GM18867 (cell line): ENCODE measurements at regions not wholly inside any gene's neighbourhood (a gene's known extent, or its start where the extent isn't known, plus 50 kb on each side); places are given as distances from the start of the nearest gene placed in this dataset.

Experiments
- ATAC-seq: cut with Tn5 transposase; IDR thresholded peaks from one replicate; pipeline ENCODE4 v1.9.1; 2021; ENCODE audit warnings: mild to moderate bottlenecking, moderate library complexity; ENCODE audit not compliant: unreplicated experiment

DNA sequence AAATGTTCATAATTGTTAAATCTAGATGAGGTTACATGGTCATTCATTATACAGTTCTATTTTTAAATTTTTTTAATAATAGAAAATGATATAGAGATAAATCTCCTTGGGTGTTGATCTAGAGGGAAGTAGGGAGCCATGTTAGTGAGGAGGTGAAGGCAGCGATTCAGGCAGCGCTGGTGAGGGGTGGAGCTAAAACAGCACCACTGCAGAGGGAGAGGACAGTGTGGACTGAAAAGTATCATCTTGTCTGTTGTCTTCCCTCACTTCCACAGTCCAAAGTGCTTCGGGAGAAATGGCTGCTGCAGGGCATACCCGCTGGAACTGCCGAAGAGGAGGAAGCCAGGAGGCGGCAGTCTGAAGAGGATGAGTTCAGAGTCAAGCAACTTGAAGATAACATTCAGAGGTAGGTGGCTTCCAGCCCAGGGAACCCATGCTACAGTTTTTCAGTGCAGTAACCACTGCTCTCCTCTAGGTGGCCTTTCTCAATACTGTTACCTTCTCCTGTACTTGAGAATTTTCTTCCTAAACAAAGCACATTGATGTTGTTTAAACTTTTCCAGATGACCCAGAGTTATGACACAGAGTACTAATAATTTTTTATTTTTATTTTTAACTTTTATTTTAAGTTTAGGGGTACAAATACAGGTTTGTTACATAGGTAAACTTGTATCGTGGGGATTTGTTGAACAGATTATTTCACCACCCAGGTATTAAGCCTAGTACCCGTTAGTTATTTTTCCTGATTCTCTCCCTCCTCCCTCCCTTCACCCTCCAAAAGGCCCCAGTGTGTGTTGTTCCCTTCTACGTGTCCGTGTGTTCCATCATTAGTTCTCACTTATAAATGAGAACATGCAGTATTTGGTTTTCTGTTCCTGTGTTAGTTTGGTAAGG lies 100.5 kb downstream of the PALM2AKAP2 start:
- no peak for ATAC-seq

DNA sequence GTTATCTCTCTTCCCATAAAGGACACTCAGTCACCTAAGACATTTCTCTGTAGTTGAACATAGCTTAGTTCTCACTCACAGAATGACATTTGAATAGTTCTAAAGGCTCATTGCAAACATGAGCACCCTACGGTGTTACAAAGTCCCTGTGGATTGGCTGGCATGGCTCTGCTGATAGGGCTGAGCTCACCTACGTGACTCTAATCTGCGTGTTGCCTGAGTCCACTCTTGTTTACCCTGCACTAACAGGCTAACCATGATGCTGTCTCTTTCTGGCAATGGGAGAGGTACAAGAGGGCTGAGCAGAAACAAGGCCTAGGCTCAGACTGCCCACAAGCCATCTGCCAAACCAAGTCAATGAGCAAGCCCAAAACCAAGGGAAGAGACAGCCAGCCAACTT lies 103.6 kb downstream of the PALM2AKAP2 start:
- ATAC-seq, result no peak

- ATAC-seq, result no peak
Measured at GRCh38 chr9:109886041-109886440, 106.0 kb downstream of the PALM2AKAP2 start.

GRCh38 chr9:109886617-109887016 lies 106.6 kb downstream of the PALM2AKAP2 start:
- peak; percentile 50 for ATAC-seq

DNA sequence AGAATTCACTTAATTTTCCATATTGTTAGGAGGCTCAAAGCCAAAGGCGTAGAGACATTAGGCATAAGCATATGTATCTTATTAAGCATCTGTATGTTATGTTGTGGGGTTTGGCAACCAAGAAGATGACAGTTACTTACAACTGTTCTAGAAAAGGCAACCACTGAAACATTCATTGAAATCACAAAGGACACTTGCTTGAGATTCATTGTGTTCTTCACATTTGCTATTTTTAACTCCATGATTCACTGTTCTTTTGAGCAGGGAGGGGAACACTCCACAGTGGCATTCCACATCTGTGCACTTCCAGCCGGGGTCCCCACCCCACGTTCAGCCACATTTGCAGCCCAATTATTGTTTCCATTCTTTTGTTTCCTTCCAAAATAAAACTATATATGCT lies 107.1 kb downstream of the PALM2AKAP2 start:
- peak; percentile 28 for ATAC-seq

DNA sequence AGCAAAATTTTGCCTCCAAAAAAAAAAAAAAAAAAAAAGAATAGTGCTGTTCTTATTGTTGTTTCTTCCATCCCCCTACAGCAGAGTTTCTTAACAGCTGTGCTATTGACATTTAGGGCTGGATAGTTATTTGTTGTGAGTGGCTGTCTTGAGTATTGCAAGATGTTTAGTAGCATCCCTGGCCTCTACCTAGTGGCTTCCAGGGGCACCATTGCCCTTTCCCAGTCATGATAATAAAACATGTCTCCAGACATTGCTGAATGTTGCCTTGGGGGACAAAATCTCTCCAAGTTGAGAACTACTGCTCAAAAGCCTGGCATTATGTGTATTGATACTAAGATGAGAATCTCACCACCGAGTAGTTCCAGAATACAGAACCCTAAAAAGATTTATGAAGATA lies 108.7 kb downstream of the PALM2AKAP2 start:
- ATAC-seq, result no peak

DNA sequence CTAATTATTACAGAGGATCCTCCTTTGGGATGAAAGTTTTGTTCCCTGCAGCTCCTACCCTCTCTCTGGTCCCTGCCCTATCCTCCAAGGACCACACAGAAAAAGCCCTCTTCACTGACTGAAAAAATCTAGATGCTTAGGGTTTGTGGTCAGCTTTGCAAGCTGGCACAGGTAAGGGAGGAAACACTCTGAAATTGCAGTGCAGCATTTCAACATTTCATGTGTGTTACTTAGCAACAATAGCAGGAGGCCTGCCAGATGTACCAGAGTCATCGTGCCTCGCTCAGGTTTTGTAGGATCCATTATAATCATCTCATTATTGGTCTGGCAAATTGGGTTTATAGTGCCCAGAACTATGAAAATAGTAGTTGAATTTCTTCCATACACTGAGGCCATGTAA lies 109.5 kb downstream of the PALM2AKAP2 start:
- no peak for ATAC-seq

DNA sequence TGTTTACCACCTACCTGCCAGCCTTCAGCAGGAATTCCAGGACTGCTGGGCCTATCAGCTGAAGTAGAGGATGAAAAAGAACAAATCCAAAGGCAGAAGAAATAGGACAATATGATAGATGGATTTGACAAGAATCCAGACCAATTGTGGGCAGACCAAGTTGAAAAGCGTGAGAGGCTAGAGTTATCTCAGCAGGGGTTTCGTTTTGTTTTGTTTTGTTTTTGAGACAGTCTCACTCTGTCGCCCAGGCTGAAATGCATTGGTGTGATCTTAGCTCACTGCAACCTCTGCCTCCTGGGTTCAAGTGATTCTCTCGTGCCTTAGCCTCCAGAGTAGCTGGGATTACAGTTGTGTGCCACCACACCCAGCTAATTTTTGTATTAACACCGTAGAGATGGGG lies 113.2 kb downstream of the PALM2AKAP2 start:
- peak; percentile 64 for ATAC-seq

DNA sequence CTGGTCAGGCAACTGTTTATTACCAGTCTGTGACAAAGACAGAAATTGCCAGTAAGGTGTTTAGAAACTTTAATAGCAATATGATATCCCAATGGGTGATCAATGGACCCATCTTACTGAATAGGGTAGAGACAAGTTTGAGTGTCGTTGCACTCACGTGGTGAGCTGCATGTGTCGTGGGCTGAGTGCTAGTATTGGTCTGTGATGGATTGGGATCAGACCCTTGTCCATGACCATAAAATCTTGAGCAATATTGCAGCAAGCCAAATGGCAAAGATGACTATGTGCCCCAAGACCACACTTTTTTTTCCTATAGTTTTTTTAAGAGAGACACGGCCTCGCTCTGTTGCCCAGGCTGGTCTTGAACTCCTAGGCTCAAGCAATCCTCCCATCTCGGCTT lies 114.5 kb downstream of the PALM2AKAP2 start:
- ATAC-seq, result no peak

DNA sequence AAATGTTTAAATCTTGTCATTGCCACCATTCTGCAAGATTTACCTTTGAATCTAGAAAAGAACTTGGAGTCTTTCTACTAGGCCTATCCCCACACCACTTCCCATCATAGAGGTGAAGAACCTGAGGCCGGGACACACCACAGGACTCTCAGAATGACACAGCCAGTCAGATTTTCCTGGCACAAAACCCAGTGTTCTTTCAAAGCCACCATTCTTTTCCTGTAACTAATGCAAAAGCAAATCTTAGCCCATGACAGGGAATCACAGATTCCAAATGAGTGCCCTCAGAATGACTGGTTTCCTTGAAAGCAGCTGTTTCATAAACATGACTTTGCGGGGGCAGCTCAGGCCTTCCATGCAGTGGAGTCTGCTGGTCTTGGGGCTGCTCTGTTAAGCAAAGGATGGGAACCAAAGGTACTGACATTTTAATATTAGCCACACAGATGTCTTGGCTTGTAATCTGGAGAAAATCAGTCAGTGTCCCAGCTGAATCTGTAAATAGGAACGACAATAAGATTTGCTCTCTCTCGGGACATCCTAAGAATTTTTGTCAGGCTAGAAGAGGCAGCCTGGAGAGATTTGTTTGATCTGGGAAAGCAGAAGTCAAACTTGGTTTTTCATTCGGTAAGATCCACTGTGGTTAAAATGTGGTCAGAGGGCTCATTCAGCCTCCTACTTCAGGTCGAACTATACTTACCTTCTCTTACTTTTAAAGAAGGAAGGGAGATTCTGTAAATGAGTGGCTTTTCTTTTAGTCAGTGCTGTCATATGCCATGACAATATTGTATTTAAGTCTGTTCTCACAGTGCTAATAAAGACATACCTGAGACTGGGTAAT lies 115.1 kb downstream of the PALM2AKAP2 start:
- ATAC-seq, result peak; percentile 54

- ATAC-seq, result no peak
Measured at GRCh38 chr9:109901201-109901600, 121.2 kb downstream of the PALM2AKAP2 start.

- peak; percentile 56 for ATAC-seq
Measured at GRCh38 chr9:109903515-109904138, 123.6 kb downstream of the PALM2AKAP2 start.

- no peak for ATAC-seq
Measured at GRCh38 chr9:109904666-109905065, 124.7 kb downstream of the PALM2AKAP2 start.

- ATAC-seq, result no peak
Measured at GRCh38 chr9:109905472-109905871, 125.5 kb downstream of the PALM2AKAP2 start.

GRCh38 chr9:109906766-109907382 lies 126.9 kb downstream of the PALM2AKAP2 start:
- ATAC-seq, result peak; percentile 24

DNA sequence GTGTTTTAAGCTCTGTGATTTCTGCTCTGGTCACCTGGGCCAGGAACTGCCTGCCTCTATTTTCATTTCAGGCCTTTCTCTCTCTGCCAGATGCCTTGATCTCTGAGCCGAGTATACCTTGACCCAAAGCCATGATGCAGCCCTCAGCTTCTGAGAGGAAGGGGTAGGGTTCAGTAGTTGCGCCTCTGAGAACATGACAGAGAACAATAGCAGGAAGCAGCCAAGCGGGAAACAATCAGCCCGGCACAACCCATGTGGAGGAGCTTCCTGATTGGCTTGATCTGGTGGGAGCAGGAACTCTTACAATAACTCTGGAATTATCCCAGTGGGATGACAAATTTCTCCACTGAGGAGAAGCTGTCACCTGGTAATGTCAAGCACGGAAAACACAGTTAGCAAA lies 127.4 kb downstream of the PALM2AKAP2 start:
- ATAC-seq, result peak; percentile 54

GRCh38 chr9:109907810-109908458 lies 127.9 kb downstream of the PALM2AKAP2 start:
- no peak for ATAC-seq

GRCh38 chr9:109908459-109909390 lies 128.7 kb downstream of the PALM2AKAP2 start:
- no peak for ATAC-seq
